ENCODE measurements at regions not wholly inside any gene's neighbourhood (a gene's known extent, or its start where the extent isn't known, plus 50 kb on each side); places are given as distances from the start of the nearest gene placed in this dataset.

DNA sequence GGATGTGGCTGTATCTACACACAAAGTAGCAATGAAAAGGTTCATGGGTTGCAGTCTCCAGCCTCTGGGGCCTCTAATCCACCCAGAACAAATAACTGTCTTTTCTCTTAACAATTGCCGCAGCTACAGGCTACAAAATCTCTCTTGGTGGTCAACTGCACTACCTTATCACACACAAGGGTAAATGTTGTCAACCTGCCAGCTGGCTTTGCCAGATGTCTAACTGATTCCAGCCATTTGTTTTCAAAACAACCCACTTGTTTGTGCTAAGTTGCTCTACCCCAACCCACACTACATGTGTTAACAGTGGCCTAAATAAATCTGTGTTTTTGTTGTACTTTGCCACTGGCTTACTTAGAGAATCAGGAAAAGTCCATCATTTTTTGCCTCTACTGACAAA, 447.3 kb downstream of the TAFA4 start:
- H3K36me3 ChIP-seq: no peaks in the 10 kb centered on the region
- DNase-seq (ENCODE audit: low read depth in 1 of 2, low spot score in 1 of 2): no peak
- H3K27ac ChIP-seq: no peak overlapping the region
- H3K4me3 ChIP-seq: no peak overlapping the region
- H3K4me1 ChIP-seq (ENCODE audit: low read depth): no peaks in the 10 kb centered on the region
- H3K27me3 ChIP-seq: no peaks in the 10 kb centered on the region
- TF ChIP-seq, protein P1, sequence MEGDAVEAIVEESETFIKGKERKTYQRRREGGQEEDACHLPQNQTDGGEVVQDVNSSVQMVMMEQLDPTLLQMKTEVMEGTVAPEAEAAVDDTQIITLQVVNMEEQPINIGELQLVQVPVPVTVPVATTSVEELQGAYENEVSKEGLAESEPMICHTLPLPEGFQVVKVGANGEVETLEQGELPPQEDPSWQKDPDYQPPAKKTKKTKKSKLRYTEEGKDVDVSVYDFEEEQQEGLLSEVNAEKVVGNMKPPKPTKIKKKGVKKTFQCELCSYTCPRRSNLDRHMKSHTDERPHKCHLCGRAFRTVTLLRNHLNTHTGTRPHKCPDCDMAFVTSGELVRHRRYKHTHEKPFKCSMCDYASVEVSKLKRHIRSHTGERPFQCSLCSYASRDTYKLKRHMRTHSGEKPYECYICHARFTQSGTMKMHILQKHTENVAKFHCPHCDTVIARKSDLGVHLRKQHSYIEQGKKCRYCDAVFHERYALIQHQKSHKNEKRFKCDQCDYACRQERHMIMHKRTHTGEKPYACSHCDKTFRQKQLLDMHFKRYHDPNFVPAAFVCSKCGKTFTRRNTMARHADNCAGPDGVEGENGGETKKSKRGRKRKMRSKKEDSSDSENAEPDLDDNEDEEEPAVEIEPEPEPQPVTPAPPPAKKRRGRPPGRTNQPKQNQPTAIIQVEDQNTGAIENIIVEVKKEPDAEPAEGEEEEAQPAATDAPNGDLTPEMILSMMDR (IDR thresholded peaks at IDR 0.05; ENCODE audit: low read depth, low read length): no peak
- no peaks in the 10 kb centered on the region for H3K9me3 ChIP-seq (ENCODE audit: low read depth)

DNA sequence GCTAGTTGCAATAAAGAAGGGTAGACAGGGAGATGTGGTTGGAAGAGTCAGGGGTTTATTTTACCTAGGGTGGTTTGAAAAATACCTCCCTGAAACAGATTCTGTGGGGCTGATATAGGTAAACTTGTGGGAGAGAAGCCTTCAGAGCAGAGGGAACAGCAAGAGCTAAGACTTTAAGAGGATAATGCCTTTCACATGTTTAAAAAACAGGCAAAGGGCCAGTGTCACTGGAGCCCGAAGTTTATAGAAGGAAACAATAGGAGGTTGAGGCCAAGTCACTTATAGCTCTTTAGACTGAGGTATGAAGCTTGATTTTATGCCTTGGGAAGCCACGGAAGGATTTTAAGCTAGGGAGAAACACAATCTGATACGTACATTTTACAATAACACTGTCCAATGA, 448.7 kb downstream of the TAFA4 start:
- Histone ChIP-seq H3K4me1 (ENCODE audit: low read depth) (no peaks in the 10 kb centered on the region), H3K36me3 (no peaks in the 10 kb centered on the region), H3K27ac (no peak overlapping the region), H3K9me3 (ENCODE audit: low read depth) (no peaks in the 10 kb centered on the region), H3K27me3 (no peaks in the 10 kb centered on the region), H3K4me3 (no peak overlapping the region)
- TF ChIP-seq, protein P1 (IDR thresholded peaks at IDR 0.05; ENCODE audit: low read depth, low read length): no peak
- DNase-seq (ENCODE audit: low read depth in 1 of 2, low spot score in 1 of 2): no peak

DNA sequence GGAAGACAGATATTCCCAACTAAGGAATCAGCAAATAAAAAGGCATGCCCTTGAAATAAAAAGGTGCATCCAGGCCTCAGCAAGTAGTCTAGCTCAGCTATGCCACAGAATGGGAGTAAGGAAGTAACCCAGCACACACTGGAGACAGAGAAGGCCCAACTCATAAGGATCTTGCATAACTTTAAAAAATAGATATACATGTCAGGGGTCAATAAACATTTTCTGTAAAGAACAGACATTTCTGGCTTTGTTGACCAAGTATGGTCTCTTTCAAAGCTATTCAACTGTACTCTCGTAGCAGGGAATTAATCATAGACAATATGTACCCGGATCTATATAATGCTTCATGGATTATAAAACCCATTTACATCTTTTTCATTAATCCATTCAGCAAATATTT, 449.3 kb downstream of the TAFA4 start:
- no peaks in the 10 kb centered on the region for H3K27me3 ChIP-seq
- no peaks in the 10 kb centered on the region for H3K9me3 ChIP-seq (ENCODE audit: low read depth)
- H3K27ac ChIP-seq: no peak overlapping the region
- H3K4me1 ChIP-seq (ENCODE audit: low read depth): no peaks in the 10 kb centered on the region
- no peak overlapping the region for H3K4me3 ChIP-seq
- H3K36me3 ChIP-seq: no peaks in the 10 kb centered on the region
- TF ChIP-seq, protein P1 (IDR thresholded peaks at IDR 0.05; ENCODE audit: low read depth, low read length): no peak
- DNase-seq (ENCODE audit: low read depth in 1 of 2, low spot score in 1 of 2): no peak

DNA sequence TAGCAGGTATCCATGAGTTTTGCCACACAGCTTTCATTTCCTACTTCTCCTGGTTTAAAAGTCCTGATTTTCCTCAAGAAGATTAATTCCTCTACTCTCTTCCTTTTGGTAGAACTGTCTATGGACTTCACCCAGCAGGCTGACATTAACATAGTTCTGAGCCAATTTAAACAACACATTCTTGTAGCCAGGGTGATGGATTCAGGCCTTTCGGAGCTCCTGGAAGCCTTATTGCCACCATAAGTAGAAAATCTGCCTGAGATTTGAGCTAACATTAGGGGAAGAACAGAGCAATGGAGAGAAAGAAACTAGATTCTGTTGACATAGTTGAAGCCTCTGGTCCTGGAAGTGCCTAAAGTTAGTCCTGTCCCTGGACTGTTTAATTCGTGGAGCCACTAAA, 449.8 kb downstream of the TAFA4 start:
- no peak for DNase-seq (ENCODE audit: low read depth in 1 of 2, low spot score in 1 of 2)
- TF ChIP-seq, protein P1 (IDR thresholded peaks at IDR 0.05; ENCODE audit: low read depth, low read length): no peak
- H3K27me3 ChIP-seq: no peaks in the 10 kb centered on the region
- no peaks in the 10 kb centered on the region for H3K9me3 ChIP-seq (ENCODE audit: low read depth)
- no peaks in the 10 kb centered on the region for H3K36me3 ChIP-seq
- no peak overlapping the region for H3K27ac ChIP-seq
- no peak overlapping the region for H3K4me3 ChIP-seq
- H3K4me1 ChIP-seq (ENCODE audit: low read depth): no peaks in the 10 kb centered on the region

DNA sequence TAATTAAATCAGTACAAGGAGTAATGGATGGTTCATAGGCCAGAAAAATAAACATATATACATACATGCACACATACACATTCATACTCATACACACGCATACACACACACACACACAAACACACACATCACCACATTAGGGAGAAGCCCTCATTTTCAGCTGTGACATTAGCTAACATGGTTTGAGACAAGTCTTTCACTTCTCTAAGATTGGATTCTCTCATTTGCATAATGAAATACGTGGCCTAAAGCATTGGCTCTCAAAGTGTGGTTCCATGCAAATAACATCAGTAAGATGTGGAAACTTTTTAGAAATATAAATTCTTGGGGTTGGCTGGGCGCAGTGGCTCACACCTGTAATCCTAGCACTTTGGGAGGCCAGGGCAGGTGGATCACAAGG, 452.6 kb downstream of the TAFA4 start:
- Histone ChIP-seq H3K27me3 (no peaks in the 10 kb centered on the region), H3K4me3 (no peak overlapping the region), H3K27ac (no peak overlapping the region), H3K4me1 (ENCODE audit: low read depth) (no peaks in the 10 kb centered on the region), H3K9me3 (ENCODE audit: low read depth) (no peaks in the 10 kb centered on the region), H3K36me3 (no peaks in the 10 kb centered on the region)
- no peak for DNase-seq (ENCODE audit: low read depth in 1 of 2, low spot score in 1 of 2)
- TF ChIP-seq, protein P1 (IDR thresholded peaks at IDR 0.05; ENCODE audit: low read depth, low read length): no peak
